HG02938 (cell line): ENCODE measurements at regions not wholly inside any gene's neighbourhood (a gene's known extent, or its start where the extent isn't known, plus 50 kb on each side); places are given as distances from the start of the nearest gene placed in this dataset.
"Not testable (repeated sequence)": the region's sequence is repeated elsewhere in the genome, so short reads cannot be mapped to it uniquely, and the experiment has no call there.

Experiments
- ATAC-seq: cut with Tn5 transposase; IDR thresholded peaks from one replicate; pipeline ENCODE4 v1.9.1; 2021; ENCODE audit warnings: mild to moderate bottlenecking, moderate library complexity; ENCODE audit not compliant: unreplicated experiment

DNA sequence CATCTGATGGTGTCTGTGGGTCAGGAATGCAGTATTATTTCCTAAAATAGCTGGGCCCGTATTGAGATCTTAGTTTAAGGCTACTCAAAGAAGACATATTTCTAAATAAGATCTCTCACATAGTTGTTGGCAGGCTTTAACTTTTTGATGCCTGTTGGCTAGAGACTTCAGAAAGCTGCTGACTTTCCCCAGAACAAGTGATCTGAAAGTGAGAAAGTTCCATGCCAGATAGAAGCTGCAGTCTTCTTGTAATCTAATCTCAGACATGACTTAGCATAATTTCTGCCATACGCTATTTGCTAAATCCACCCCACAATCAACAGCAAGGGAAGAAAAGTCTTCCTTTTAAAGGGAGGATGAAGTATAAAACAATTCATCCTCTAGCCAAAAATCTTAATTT is 867.1 kb downstream of the IGSF11 start:
- no peak for ATAC-seq

DNA sequence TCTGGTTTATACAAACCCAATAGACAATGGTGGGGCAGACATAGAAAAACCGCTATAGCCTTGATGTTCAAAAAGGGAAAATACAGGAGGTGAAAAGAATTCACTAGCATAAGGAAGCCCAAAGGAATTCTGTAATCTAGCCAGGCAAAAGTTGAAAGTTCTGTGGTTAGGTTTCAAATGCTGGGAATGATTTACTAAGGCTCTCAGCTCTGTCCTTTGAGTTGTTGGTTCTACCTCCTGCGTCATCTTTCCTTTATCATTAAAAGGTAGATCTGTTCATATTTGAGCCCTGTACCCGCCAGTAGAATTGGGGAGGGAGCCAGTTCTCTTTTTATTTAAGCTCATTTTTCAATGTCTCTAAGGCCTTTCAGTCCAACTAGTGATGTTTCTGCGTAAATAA is 866.5 kb downstream of the IGSF11 start:
- ATAC-seq = no peak

GRCh38 chr3:118171236-118171852 is 863.3 kb downstream of the IGSF11 start:
- ATAC-seq = no peak

DNA sequence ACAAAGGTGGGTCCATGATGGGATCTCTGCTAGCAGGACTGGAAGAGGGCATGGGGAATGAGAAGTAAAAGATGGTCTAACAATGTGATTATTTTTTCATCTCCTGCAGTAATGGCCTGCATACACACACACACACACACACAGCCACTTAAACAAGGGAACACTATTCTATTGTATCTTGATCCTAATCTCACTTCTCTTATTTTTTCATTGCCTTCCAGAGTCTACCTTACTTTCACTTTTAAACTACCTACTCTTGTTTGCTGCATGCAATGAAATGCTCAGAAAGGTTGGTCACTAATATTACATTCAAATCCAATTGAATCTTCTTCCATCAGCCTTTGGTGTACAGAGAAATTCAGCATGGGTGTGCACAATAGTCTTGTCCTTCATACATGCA is 853.8 kb downstream of the IGSF11 start:
- no peak for ATAC-seq

DNA sequence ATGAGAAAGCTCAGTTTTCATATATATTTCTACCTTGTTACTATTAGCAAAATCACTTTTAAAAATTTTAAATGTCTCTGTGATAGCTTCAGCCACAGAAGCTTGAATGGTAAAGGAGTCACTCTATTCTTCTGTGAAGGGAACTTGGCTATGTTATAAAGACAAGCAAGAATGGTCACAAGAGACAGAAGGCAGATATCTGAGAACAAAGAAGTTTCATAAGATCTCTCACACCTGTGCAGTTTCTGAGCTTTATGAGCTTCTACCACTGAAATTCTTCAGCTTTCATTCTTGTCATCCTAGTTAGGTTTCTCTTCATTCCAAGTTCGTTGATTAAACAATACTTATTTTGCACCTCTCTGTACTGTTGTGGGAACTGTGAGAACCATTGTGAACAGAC is 853.4 kb downstream of the IGSF11 start:
- ATAC-seq = no peak

DNA sequence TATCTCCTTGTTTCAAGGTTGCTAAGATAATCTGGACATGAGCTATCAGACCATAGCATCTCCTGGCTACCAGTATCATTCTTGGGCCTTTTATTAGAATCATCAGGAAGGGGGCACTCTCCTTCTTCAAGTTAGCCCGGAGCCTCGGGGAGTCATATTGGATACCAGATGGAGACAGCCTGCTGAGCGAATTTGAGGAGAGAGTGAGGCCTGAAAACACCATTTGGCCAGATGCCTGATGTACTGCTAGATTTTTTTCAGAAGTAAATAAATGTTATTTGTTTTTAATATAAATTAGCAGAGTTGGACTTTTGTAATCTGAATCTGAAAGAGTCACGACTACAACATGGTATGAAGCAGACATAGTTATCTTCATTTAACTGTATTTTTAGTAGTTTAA is 848.6 kb downstream of the IGSF11 start:
- ATAC-seq = no peak

DNA sequence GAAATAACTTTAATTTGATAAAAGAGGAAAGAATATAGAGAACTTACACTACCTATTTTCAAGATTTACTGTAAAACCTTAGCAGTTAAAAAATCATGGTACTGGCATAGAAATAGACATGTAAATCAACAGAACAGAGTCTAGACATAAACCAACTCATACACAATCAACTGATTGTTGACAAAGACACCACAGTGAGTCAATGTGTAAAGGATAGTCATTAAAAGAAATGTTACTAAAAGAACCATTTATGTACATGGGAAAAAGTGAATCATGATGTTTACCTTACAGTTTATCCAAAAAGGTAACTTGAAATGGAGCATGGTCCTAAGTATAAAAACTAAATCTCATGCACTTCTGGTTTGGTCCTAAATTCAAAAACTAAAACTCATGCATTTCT is 847.4 kb downstream of the IGSF11 start:
- no peak for ATAC-seq

DNA sequence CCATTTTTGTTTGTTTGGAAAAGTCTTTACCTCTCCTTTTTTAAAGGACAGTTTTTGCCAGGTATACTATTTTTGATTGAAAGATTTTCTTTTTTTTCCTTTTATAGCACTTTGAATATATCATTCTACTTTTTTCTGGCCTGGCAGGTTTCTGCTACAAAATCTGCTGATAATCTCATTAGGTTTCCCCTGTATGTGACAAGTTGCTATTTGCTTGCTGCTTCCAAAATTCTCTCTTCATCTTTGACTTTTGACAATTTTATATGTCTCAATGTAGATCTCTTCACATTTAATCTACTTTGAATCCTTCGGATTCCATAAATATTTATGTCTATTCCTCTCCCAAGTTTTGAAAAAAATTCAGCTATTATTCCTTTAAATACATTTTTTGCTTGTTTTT is 838.5 kb downstream of the IGSF11 start:
- ATAC-seq = no peak

DNA sequence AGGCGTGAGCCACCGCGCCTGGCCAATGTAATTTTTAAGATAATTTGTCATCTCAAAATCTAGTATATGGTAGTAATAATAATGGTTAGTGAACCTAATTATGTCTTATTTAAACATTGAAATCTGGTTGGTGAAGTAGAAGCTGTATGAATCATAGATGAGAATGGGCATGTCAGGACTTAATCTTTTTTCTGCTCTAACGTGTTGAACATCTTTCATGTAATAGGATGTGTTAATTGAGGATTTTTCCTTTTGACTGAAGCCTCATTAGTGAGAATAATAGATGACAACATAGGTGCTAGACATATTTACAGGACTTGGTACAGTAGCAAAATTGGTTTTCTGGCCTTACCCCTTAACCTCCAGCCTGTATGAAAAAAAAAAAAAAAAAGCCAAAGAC is 835.6 kb downstream of the IGSF11 start:
- ATAC-seq = no peak

- ATAC-seq = no peak
These were observed 830.5 kb downstream of the IGSF11 start for GRCh38 chr3:118204052-118204656.

DNA sequence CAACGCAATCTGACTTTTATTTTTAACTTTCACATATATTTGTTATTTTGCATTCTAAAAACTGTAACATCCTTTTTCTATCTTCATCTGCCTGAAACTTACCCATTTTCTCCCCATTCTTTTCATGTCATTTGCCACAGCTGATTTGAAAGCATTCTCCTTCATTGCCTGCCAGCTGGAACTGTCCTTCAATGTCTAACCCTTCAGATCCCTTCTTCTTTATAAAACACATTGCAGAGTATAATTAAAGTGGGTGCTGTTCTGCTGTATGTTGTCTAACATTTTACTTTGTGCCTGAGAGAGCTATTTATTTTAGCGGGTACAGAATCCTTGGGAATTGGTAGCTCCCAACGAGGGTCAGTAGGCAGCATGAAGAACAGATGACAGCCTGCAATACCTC is 827.4 kb downstream of the IGSF11 start:
- ATAC-seq = no peak

DNA sequence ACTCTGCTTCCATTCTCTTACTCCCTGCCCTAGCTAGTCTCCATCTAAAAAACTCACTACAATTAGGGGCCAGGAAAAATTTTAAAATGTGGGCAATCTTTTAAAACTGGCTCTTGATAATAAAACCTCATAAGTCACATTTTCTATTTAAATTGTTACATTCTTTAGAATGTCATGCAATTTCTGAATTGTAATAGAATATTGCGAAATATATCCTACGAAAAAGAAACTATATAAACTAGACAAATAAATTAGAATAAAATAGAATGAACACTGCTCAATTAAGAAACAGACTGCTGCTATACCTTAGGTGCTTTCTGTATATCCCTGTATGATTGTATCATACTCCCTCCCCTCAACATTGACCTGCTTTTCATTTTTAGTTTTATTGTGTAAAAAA is 826.0 kb downstream of the IGSF11 start:
- no peak for ATAC-seq

DNA sequence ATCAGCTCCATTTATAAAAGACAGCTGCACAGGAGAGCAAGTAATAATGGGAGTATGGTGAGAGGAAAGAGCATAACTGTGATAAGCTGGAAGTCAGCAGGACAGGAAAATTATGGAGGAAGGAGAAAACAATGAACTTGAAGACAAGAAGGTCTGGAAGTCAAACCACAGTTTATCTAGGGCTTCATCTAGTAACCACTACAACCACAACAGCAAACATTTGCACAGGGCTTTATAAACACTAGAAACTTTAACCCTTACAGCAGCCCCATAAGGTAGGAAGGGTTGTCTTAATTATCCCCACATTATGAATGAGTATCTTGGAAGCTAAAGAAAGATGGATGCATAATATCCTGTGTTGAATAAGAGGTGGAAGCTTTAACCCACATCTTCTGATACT is 820.8 kb downstream of the IGSF11 start:
- no peak for ATAC-seq

- ATAC-seq = no peak
These were observed 808.4 kb downstream of the IGSF11 start for GRCh38 chr3:118226206-118226605.

- ATAC-seq = no peak
These were observed 807.5 kb downstream of the IGSF11 start for GRCh38 chr3:118227191-118227590.

- no peak for ATAC-seq
These were observed 806.5 kb downstream of the IGSF11 start for GRCh38 chr3:118228151-118228550.

DNA sequence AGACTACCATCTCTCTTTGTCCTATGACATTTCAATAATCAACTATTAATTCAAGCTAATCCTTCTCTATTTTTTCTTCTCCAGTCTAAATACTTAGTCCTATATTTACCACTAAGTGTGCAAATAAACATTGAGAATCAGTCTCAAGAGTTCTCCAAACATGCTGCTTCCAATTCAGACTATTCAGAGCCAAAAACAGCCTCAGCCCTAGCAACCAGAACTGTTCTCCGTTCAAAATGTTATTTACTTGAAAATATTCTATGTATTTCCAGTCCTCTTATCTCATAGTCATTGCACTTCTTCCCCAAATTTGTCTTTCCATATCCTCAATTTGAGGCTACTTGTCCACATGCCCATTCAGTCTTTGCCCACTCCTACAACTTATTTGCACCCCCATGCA is 805.5 kb downstream of the IGSF11 start:
- ATAC-seq = no peak

GRCh38 chr3:118231578-118231977 is 803.1 kb downstream of the IGSF11 start:
- no peak for ATAC-seq

- ATAC-seq = no peak
These were observed 795.4 kb downstream of the IGSF11 start for GRCh38 chr3:118239253-118239652.

GRCh38 chr3:118244761-118245160 is 789.9 kb downstream of the IGSF11 start:
- ATAC-seq = no peak

DNA sequence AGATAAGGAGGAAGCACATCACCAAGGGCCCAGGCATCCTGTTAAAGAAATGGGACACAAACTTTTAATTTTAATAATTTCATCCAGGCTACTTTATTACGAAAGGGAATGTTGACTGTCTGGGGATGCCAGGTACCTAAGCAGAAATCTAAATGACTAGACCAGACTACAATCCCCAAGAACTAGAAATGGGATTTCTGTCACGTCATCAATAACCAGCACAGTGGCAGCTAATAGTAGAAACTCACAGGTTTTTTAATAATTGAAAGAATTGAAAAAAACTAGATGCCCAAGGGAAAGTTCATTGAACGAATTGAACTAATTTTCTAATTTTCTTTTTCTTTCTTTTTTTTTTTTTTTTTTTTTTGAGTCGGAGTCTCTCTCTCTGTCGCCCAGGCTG is 789.3 kb downstream of the IGSF11 start:
- ATAC-seq = no peak

GRCh38 chr3:118258850-118259249 is 775.8 kb downstream of the IGSF11 start:
- not testable (repeated sequence) for ATAC-seq

- no peak for ATAC-seq
These were observed 771.7 kb downstream of the IGSF11 start for GRCh38 chr3:118262800-118263402.
